ENCODE measurements at regions not wholly inside any gene's neighbourhood (a gene's known extent, or its start where the extent isn't known, plus 50 kb on each side); places are given as distances from the start of the nearest gene placed in this dataset.

GRCh38 chr1:209156991-209157390 lies 426.5 kb upstream of the CAMK1G start:
- H3K36me3 Mint-ChIP-seq (ENCODE audit: low read depth): no peaks in the 10 kb centered on the region
- no peak for TF ChIP-seq CTCF (IDR thresholded peaks at IDR 0.05)
- peaks cover 9% of the 10 kb centered on the region; the same call in 1 of the 2 replicates for H3K4me1 Mint-ChIP-seq (ENCODE audit: low read depth)
- no peak for DNase-seq
- no peaks in the 10 kb centered on the region for H3K9me3 Mint-ChIP-seq
- H3K4me3 Mint-ChIP-seq: no peak overlapping the region
- H3K27ac Mint-ChIP-seq: no peak overlapping the region
- H3K27me3 Mint-ChIP-seq (ENCODE audit: insufficient read depth): no peaks in the 10 kb centered on the region; the same call in 1 of the 2 replicates

GRCh38 chr1:209157546-209158249 lies 425.8 kb upstream of the CAMK1G start:
- no peak overlapping the region for H3K27ac Mint-ChIP-seq
- TF ChIP-seq CTCF (IDR thresholded peaks at IDR 0.05): no peak
- no peak for DNase-seq
- peaks cover 9% of the 10 kb centered on the region; the same call in 1 of the 2 replicates for H3K4me1 Mint-ChIP-seq (ENCODE audit: low read depth)
- H3K9me3 Mint-ChIP-seq: no peaks in the 10 kb centered on the region
- no peaks in the 10 kb centered on the region; the same call in 1 of the 2 replicates for H3K27me3 Mint-ChIP-seq (ENCODE audit: insufficient read depth)
- H3K4me3 Mint-ChIP-seq: no peak overlapping the region
- no peaks in the 10 kb centered on the region for H3K36me3 Mint-ChIP-seq (ENCODE audit: low read depth)

GRCh38 chr1:209158851-209159250 lies 424.7 kb upstream of the CAMK1G start:
- H3K27ac Mint-ChIP-seq: no peak overlapping the region
- no peak for TF ChIP-seq CTCF (IDR thresholded peaks at IDR 0.05)
- H3K4me3 Mint-ChIP-seq: no peak overlapping the region
- no peaks in the 10 kb centered on the region for H3K9me3 Mint-ChIP-seq
- peaks cover 9% of the 10 kb centered on the region; the same call in 1 of the 2 replicates for H3K4me1 Mint-ChIP-seq (ENCODE audit: low read depth)
- H3K27me3 Mint-ChIP-seq (ENCODE audit: insufficient read depth): no peaks in the 10 kb centered on the region; the same call in 1 of the 2 replicates
- no peaks in the 10 kb centered on the region for H3K36me3 Mint-ChIP-seq (ENCODE audit: low read depth)
- DNase-seq: no peak

GRCh38 chr1:209160230-209160629 lies 423.3 kb upstream of the CAMK1G start:
- DNase-seq: no peak
- Mint-ChIP-seq H3K36me3 (ENCODE audit: low read depth) (no peaks in the 10 kb centered on the region), H3K9me3 (no peaks in the 10 kb centered on the region), H3K4me3 (no peak overlapping the region), H3K4me1 (ENCODE audit: low read depth) (peaks cover 7% of the 10 kb centered on the region; the same call in 1 of the 2 replicates), H3K27me3 (ENCODE audit: insufficient read depth) (no peaks in the 10 kb centered on the region; the same call in 1 of the 2 replicates), H3K27ac (no peak overlapping the region)
- TF ChIP-seq CTCF (IDR thresholded peaks at IDR 0.05): no peak

- H3K36me3 Mint-ChIP-seq (ENCODE audit: low read depth): no peaks in the 10 kb centered on the region
- no peaks in the 10 kb centered on the region for H3K9me3 Mint-ChIP-seq
- no peaks in the 10 kb centered on the region for H3K4me1 Mint-ChIP-seq (ENCODE audit: low read depth)
- H3K4me3 Mint-ChIP-seq: no peak overlapping the region
- H3K27ac Mint-ChIP-seq: no peak overlapping the region
- no peak for DNase-seq
- no peak for TF ChIP-seq CTCF (IDR thresholded peaks at IDR 0.05)
- no peaks in the 10 kb centered on the region; the same call in none of the 2 replicates for H3K27me3 Mint-ChIP-seq (ENCODE audit: insufficient read depth)
Observed at GRCh38 chr1:209162651-209163050, 420.9 kb upstream of the CAMK1G start.

Data from HFFc6 (cell line).